NAMALWA (cell line): ENCODE measurements at regions not wholly inside any gene's neighbourhood (a gene's known extent, or its start where the extent isn't known, plus 50 kb on each side); places are given as distances from the start of the nearest gene placed in this dataset.
"Not testable (repeated sequence)": the region's sequence is repeated elsewhere in the genome, so short reads cannot be mapped to it uniquely, and the experiment has no call there.

Source experiments
- DNase-seq: peaks from one replicate; pipeline ENCODE4 v3.0.0-alpha.2; 2015; ENCODE audit warnings: low spot score

GRCh38 chr4:183816077-183816476 is 89.0 kb upstream of the STOX2 start:
- no peak for DNase-seq

- no peak for DNase-seq
Measured at GRCh38 chr4:183816882-183817509, 88.1 kb upstream of the STOX2 start.

GRCh38 chr4:183818591-183818990 is 86.5 kb upstream of the STOX2 start:
- not testable (repeated sequence) for DNase-seq

DNA sequence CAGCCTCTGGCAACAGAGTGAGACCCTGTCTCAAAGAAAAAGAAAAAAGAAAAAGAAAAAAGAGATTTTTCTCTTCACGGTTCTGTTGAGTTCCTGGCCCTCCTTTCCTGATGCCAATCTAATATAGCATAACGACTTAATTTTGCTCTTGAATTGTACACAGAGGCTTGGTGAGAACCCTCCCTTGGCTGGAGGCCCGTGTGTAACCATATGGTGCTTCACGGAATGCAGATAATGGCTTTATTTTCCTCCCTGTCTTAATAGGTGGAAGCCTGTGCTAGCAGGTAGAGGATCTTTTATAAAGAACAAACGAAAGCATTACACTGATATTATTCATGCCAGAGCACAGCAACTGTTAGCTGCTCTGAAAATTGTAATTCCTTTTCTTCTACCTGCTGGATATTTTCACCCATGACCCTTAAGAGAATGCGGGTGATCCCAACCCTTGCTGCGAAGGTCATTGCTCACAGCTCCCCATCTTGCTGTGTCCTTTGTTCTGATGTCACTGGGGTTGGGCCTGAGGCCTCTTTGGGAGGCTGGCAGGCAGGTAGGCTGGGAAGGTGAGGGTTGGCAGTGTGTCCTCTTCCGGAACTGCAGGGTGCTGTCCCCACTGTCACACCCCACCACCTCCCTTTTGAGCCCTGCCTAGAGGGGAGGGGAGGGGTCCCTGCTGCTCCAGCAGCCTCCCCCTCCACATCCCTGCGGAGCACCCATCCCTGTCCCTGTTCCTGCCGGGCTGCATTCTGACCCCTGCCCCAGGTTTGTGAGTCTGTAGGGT is 83.8 kb upstream of the STOX2 start:
- no peak for DNase-seq

DNA sequence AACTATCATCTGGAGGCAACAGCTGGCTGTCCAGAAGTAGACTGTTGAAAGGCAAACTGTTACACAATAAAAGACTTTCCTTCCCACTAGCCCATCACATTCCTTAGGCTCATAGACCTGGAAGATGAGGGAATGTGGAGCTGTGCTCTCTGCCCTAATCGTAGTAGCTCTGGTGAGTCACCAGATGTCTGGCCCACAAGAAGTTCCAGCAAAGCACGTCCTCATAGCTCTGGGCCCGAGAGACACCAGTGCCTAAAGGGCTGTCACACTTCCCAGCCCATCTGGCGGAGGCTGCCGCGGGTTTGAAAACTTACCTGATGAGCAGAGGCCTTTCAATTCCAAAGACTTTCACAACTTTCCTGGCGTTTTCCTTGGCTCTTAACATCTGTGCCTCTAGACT is 81.7 kb upstream of the STOX2 start:
- DNase-seq: no peak

DNA sequence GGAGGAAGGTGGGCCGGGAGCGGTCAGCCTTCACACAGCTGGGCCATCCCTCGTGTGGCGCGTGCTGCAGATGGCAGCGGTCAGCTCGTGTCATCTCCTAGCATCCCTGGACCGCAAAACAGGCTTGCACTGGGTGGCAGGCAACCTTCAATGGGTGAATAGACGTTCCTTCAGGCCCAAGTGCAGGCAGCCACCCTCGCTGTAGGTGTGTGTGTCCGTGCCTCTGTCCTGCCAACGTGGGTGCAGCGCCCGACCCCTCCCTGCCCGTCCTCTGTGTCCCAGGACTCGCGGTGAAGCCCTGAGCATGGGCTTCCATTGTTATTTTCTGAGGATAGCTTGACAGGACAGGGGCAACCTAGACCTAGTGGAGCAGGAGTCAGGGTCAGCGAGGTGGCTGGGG is 79.8 kb upstream of the STOX2 start:
- DNase-seq: no peak

DNA sequence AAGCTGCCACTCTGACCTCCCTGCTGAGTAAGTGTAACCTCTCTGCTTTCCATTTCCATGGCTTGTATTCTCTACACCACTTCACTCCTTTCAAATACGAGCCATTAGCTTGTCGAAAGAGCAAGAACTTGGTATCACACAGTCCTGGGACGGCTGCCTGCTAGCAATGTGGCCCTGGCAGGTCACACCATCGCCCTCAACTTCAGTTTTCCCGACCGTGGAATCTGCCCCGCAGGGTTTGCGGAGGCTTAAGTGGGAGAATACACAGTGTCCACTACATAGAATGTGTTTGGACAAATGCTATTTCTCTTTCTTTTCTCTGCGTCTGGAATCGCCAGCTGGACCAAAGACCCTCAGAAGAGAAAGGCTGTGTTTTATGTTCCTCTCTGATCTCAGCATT is 78.6 kb upstream of the STOX2 start:
- no peak for DNase-seq

DNA sequence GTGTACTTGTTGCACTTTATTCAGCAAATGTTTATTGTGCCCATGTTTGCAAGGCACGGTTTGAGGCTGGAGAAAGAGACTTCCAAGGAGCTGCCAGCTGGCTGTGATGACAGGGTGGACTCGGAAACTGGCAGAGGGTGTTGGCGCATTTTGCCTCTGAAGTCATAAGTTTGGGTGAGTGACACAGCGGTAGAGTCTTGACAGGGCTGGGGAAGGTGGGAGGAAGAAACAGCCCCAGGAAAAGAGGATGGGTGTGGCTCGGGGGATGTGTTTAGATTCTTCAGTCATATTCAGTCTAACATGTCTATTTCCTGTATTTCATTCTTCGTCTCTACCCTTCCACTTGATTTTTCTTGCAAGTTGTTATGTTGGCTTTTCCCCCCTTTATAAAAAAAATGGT is 77.0 kb upstream of the STOX2 start:
- DNase-seq: no peak

DNA sequence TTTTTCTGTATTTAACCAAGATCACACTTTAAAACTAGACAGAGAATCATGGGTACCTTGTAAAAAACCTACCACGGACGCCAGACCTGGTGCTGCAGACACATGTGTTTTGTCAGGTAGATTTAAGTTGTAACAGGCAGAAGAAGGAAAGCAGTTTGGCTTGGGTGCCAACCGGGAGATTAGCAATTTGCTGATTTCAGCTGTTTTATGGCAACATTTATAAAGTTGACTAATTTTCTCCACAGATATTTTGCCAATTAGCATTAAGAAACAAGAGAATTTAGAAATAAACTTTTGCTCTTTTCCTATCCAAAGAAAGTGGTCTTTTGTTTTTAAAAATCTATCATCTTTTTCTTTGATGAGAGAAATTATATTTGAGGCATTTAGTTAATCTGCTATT is 76.3 kb upstream of the STOX2 start:
- DNase-seq: no peak

GRCh38 chr4:183830438-183830985 is 74.6 kb upstream of the STOX2 start:
- no peak for DNase-seq

DNA sequence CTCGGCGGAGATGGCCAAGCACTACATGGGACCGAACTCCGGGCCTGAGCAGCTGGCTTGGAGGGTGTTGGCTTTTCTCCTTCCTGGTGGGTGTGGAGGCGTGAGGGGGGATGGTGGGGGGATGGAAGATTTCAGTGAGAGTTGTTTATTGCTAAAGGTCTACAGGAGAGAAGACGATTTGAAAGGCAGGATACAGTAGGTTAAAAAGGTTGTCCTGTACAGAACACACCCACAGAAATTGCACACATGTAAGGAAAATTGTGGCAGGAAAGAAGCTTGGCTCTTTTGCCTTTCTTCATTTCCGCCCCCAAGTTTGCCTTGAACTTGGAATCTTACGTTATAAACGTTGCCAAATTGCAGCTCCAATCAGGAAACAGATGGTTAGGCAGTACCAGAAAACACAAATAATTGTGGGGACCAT is 74.1 kb upstream of the STOX2 start:
- DNase-seq: no peak

GRCh38 chr4:183831683-183832082 is 73.4 kb upstream of the STOX2 start:
- DNase-seq: no peak

GRCh38 chr4:183832776-183833450 is 72.2 kb upstream of the STOX2 start:
- DNase-seq: no peak

DNA sequence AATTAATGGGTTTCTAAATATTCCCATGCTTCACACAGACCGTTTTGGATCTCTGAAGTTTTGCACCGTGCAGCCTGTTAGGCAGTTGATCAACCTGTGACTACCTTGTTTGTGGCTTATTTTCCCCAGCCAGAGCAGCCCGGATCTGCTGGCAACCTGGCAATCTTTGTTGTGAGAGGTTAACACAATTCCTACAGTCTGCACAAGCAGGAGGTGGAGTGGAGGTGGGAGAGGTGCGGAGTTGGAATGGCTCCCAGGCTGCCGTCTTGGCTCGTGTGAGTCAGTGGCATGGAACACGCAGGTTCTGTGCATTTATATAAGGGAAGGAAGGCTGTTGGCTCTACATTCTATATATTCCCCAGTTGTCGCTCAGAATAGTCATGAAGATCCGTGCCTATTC is 70.9 kb upstream of the STOX2 start:
- no peak for DNase-seq

GRCh38 chr4:183837222-183837621 is 67.9 kb upstream of the STOX2 start:
- no peak for DNase-seq

GRCh38 chr4:183838987-183839712 is 66.0 kb upstream of the STOX2 start:
- DNase-seq: peak; percentile 29

DNA sequence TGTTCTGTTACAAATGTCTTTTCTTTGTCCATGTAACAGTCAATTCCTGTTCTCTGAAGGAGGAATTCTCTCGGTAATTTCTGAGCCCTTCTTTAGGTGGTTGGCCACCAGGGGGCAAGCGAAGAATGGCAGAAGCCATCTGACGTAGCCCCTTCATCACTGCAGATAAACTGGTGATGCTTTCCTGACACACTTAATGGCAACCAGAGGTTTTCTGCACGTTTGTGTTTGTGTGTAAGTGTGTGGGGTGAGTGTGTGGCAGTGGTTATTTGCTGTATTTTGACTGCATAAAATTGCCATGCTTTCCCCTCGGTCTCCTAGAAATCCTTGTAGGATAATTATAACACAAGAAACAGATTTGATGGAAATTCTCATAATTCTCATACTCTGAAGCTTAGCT is 64.8 kb upstream of the STOX2 start:
- DNase-seq: peak; percentile 83

GRCh38 chr4:183841001-183841400 is 64.1 kb upstream of the STOX2 start:
- DNase-seq: no peak

- no peak for DNase-seq
Measured at GRCh38 chr4:183842129-183842528, 63.0 kb upstream of the STOX2 start.

- DNase-seq: no peak
Measured at GRCh38 chr4:183843248-183843671, 61.8 kb upstream of the STOX2 start.

- no peak for DNase-seq
Measured at GRCh38 chr4:183846951-183847350, 58.2 kb upstream of the STOX2 start.

GRCh38 chr4:183848805-183849204 is 56.3 kb upstream of the STOX2 start:
- DNase-seq: no peak
